IMR-90 (cell line): ENCODE measurements at regions not wholly inside any gene's neighbourhood (a gene's known extent, or its start where the extent isn't known, plus 50 kb on each side); places are given as distances from the start of the nearest gene placed in this dataset.
A peak's percentile ranks its signal among the peaks of the same experiment; 100 is the strongest.

ENCODE experiments used
- ATAC-seq: fragments of 200-7000 bp; cut with Tn5 transposase; 2 replicates; pipeline ENCODE4 v1.9.1; 2020; ENCODE audit warnings: low read depth, mild to moderate bottlenecking, moderate library complexity
- BruUV-seq: library from RNA; stranded (reverse); fragments of 400-500 nt; replicated peaks from 2 replicates; lab custom pipeline; 2021; lab: Mats Ljungman, UMichigan
- CTCF ChIA-PET: fragments of 300-600 bp; formaldehyde crosslinking; extraction: SDS; loops from one replicate; lab custom pipeline; 2021; ENCODE audit warnings: antibody characterized with exemption; lab: Yijun Ruan, JAX
- POLR2A ChIA-PET: fragments of 300-600 bp; sonication (Branson Sonifier 250); formaldehyde crosslinking; loops from one replicate; lab custom pipeline; 2022; ENCODE audit warnings: antibody characterized with exemption; ENCODE audit not compliant: unreplicated experiment; lab: Charles Lee
- DNase-seq: peaks from one replicate; pipeline ENCODE4 v3.0.0; 2013
- H2AFZ ChIP-seq: replicated peaks from 2 replicates; pipeline ENCODE3; 2013; ENCODE audit warnings: low read length, mild to moderate bottlenecking; ENCODE audit not compliant: poor library complexity
- H2AK5ac ChIP-seq: 2 replicates; pipeline ENCODE4 v1.6.1; 2013; ENCODE audit warnings: low read depth, low read length, inconsistent platforms
- H2AK9ac ChIP-seq: replicated peaks from 2 replicates; pipeline ENCODE3; 2013; ENCODE audit warnings: mild to moderate bottlenecking, low read depth, low read length, moderate library complexity; ENCODE audit not compliant: poor library complexity
- H2BK120ac ChIP-seq: 2 replicates; pipeline ENCODE4 v1.6.1; 2013; ENCODE audit warnings: low read depth, low read length, inconsistent platforms
- H2BK15ac ChIP-seq: 3 replicates; pipeline ENCODE4 v1.6.1; 2013; ENCODE audit warnings: low read depth, low read length, inconsistent platforms
- H2BK20ac ChIP-seq: 2 replicates; pipeline ENCODE4 v1.6.1; 2013; ENCODE audit warnings: low read depth, mild to moderate bottlenecking, inconsistent platforms, low read length, moderate library complexity
- H2BK5ac ChIP-seq: 2 replicates; pipeline ENCODE4 v1.6.1; 2013; ENCODE audit warnings: mild to moderate bottlenecking, low read depth, low read length, inconsistent platforms; ENCODE audit not compliant: poor library complexity, severe bottlenecking
- H3K14ac ChIP-seq: replicated peaks from 2 replicates; pipeline ENCODE4 v1.6.1; 2013; ENCODE audit warnings: low read depth, low read length, inconsistent platforms
- H3K18ac ChIP-seq: 2 replicates; pipeline ENCODE4 v1.6.1; 2013; ENCODE audit warnings: low read depth, low read length, control low read depth
- H3K23ac ChIP-seq: 2 replicates; pipeline ENCODE4 v1.6.1; 2013; ENCODE audit warnings: low read depth, low read length, inconsistent platforms
- H3K27ac ChIP-seq: 2 replicates; pipeline ENCODE4 v1.5.1; 2013; ENCODE audit warnings: mild to moderate bottlenecking, control low read depth, low read length; ENCODE audit not compliant: insufficient read depth
- H3K27me3 ChIP-seq: 2 replicates; pipeline ENCODE4 v1.6.1; 2013; ENCODE audit warnings: low read length; ENCODE audit not compliant: control insufficient read depth, insufficient read depth
- H3K36me3 ChIP-seq: 2 replicates; pipeline ENCODE4 v1.6.1; 2013; ENCODE audit warnings: low read length, mixed read lengths; ENCODE audit not compliant: control insufficient read depth, insufficient read depth
- H3K4ac ChIP-seq: 2 replicates; pipeline ENCODE4 v1.6.1; 2013; ENCODE audit warnings: low read depth, low read length, inconsistent platforms
- H3K4me1 ChIP-seq: 2 replicates; pipeline ENCODE4 v1.6.1; 2013; ENCODE audit warnings: low read length, mixed read lengths; ENCODE audit not compliant: control insufficient read depth, insufficient read depth
- H3K4me2 ChIP-seq: 2 replicates; pipeline ENCODE4 v1.6.1; 2013; ENCODE audit warnings: low read depth, mild to moderate bottlenecking, control low read depth, low read length, moderate library complexity
- H3K4me3 ChIP-seq: 2 replicates; pipeline ENCODE4 v1.5.1; 2013; ENCODE audit warnings: low read depth, mild to moderate bottlenecking, control low read depth, low read length, moderate library complexity; ENCODE audit not compliant: insufficient read depth
- H3K56ac ChIP-seq: 2 replicates; pipeline ENCODE4 v1.6.1; 2013; ENCODE audit warnings: low read length, inconsistent platforms; ENCODE audit not compliant: insufficient read depth; ENCODE audit errors: extremely low read depth
- H3K79me1 ChIP-seq, 2 experiments: 2 replicates each; pipeline ENCODE4 v1.6.1; 2013; ENCODE audit warnings: low read length in 2 of 2, inconsistent platforms in 1 of 2, low read depth in 1 of 2
- H3K9ac ChIP-seq: 2 replicates; pipeline ENCODE4 v1.6.1; 2013; ENCODE audit warnings: low read depth, low read length, control low read depth
- H3K9me1 ChIP-seq: 2 replicates; pipeline ENCODE4 v1.6.1; 2013; ENCODE audit warnings: low read length, inconsistent platforms; ENCODE audit not compliant: insufficient read depth
- H3K9me3 ChIP-seq: 2 replicates; pipeline ENCODE4 v1.6.1; 2013; ENCODE audit warnings: low read length; ENCODE audit not compliant: control insufficient read depth, insufficient read depth
- H4K20me1 ChIP-seq: 2 replicates; pipeline ENCODE4 v1.6.1; 2013; ENCODE audit warnings: low read length, inconsistent platforms; ENCODE audit not compliant: insufficient read depth
- H4K5ac ChIP-seq: 2 replicates; pipeline ENCODE4 v1.6.1; 2013; ENCODE audit warnings: mild to moderate bottlenecking, low read depth, low read length, control low read depth
- H4K8ac ChIP-seq, 2 experiments: 2 replicates each; pipeline ENCODE4 v1.6.1; 2013; ENCODE audit warnings: low read depth in 2 of 2, low read length in 2 of 2, control low read depth in 1 of 2, inconsistent platforms in 1 of 2
- H4K91ac ChIP-seq: 2 replicates; pipeline ENCODE4 v1.6.1; 2013; ENCODE audit warnings: low read depth, low read length, inconsistent platforms; ENCODE audit not compliant: insufficient read depth
- BHLHE40 ChIP-seq: fragments of 150-350 bp; IDR thresholded peaks from 2 replicates; pipeline ENCODE4 v1.6.1; 2016; ENCODE audit warnings: mild to moderate bottlenecking, low read depth, low read length
- CEBPB ChIP-seq: IDR thresholded peaks from 2 replicates; pipeline ENCODE4 v1.6.1; 2012; ENCODE audit warnings: low read depth, low read length, improper control_type of control experiment
- CHD1 ChIP-seq: IDR thresholded peaks from 2 replicates; pipeline ENCODE4 v1.6.1; 2012; ENCODE audit warnings: low read depth, low read length, improper control_type of control experiment
- CTCF ChIP-seq: conservative IDR thresholded peaks from 2 replicates; pipeline ENCODE4 v1.5.1; 2012; ENCODE audit warnings: mild to moderate bottlenecking, low read depth, low read length, improper control_type of control experiment
- ELK1 ChIP-seq: fragments of 150-350 bp; IDR thresholded peaks from 2 replicates; pipeline ENCODE4 v1.6.1; 2016; ENCODE audit warnings: low read depth, mild to moderate bottlenecking, low read length, moderate library complexity, borderline replicate concordance
- FOS ChIP-seq: fragments of 150-350 bp; IDR thresholded peaks from 2 replicates; pipeline ENCODE4 v1.6.1; 2016; ENCODE audit warnings: low read depth, low read length
- MAFK ChIP-seq: IDR thresholded peaks from 2 replicates; pipeline ENCODE4 v1.6.1; 2012; ENCODE audit warnings: low read depth, low read length, improper control_type of control experiment
- MAZ ChIP-seq: IDR thresholded peaks from 2 replicates; pipeline ENCODE4 v1.6.1; 2012; ENCODE audit warnings: low read depth, mild to moderate bottlenecking, low read length, improper control_type of control experiment, moderate library complexity, borderline replicate concordance
- MXI1 ChIP-seq: IDR thresholded peaks from 2 replicates; pipeline ENCODE4 v1.6.1; 2012; ENCODE audit warnings: low read depth, mild to moderate bottlenecking, low read length, moderate library complexity, borderline replicate concordance
- NFE2L2 ChIP-seq: fragments of 150-350 bp; IDR thresholded peaks from 2 replicates; pipeline ENCODE4 v1.6.1; 2016; ENCODE audit warnings: low read depth, mild to moderate bottlenecking, low read length
- POLR2A ChIP-seq: IDR thresholded peaks from 2 replicates; pipeline ENCODE4 v1.6.1; 2012; ENCODE audit warnings: mild to moderate bottlenecking, low read depth, low read length
- RAD21 ChIP-seq: IDR thresholded peaks from 2 replicates; pipeline ENCODE4 v1.6.1; 2012; ENCODE audit warnings: low read length, improper control_type of control experiment
- RCOR1 ChIP-seq: IDR thresholded peaks from 2 replicates; pipeline ENCODE4 v1.6.1; 2012; ENCODE audit warnings: mild to moderate bottlenecking, low read length, improper control_type of control experiment; ENCODE audit not compliant: insufficient replicate concordance
- RFX5 ChIP-seq: IDR thresholded peaks from 2 replicates; pipeline ENCODE4 v1.8.0; 2012; ENCODE audit warnings: low read depth, mild to moderate bottlenecking, low read length, moderate library complexity
- SMC3 ChIP-seq: fragments of 150-350 bp; IDR thresholded peaks from 2 replicates; pipeline ENCODE4 v1.6.1; 2016; ENCODE audit warnings: low read depth, mild to moderate bottlenecking, antibody characterized with exemption, low read length, moderate library complexity
- USF2 ChIP-seq: fragments of 150-350 bp; IDR thresholded peaks from 2 replicates; pipeline ENCODE4 v1.6.1; 2017; ENCODE audit warnings: mild to moderate bottlenecking, antibody characterized with exemption, low read length, low read depth
- WGBS, 2 experiments: methylation state at CpG; one replicate each; pipeline versions ENCODE4 v1.1.5 to v1.1.7; 2013; ENCODE audit warnings: missing lambda C conversion rate in 2 of 2; ENCODE audit not compliant: insufficient read length in 1 of 2; ENCODE audit errors: extremely low coverage in 2 of 2; 5-methylcytosine and 5-hydroxymethylcytosine counted together
- dilution Hi-C: fragments of 300-500 bp; cut with HindIII; formaldehyde crosslinking; loops from one replicate; pipeline ENCODE4 v1.14.3; 2018; ENCODE audit warnings: low sequenced_read_pairs; ENCODE audit not compliant: unreplicated experiment
- in situ Hi-C: fragments of 300-500 bp; cut with MboI; formaldehyde crosslinking; loops from 3 replicates; pipeline ENCODE4 v1.14.3; 2019; ENCODE audit warnings: low sequenced_read_pairs, inconsistent platforms, mixed read lengths
- intact Hi-C: fragments of 100-400 bp; cut with micrococcal nuclease; formaldehyde crosslinking; loops from 2 replicates; pipeline ENCODE4 v1.10.0; 2022

GRCh38 chr1:99180343-99180808, 83.9 kb upstream of the PLPPR4 start:
- H2AFZ ChIP-seq: no peak overlapping the region
- no peaks in the 10 kb centered on the region for H4K20me1 ChIP-seq
- no peak for TF ChIP-seq ELK1
- TF ChIP-seq POLR2A: no peak
- no peak for TF ChIP-seq NFE2L2
- TF ChIP-seq CHD1: no peak
- peak; percentile 94 for TF ChIP-seq SMC3
- 0 out of 2 replicates have a peak, but pooled peaks have one; percentile 19 for TF ChIP-seq MAFK
- TF ChIP-seq MXI1: no peak
- no peak for TF ChIP-seq USF2
- TF ChIP-seq CEBPB: no peak
- no peak for TF ChIP-seq MAZ
- no peak for TF ChIP-seq RCOR1
- no peak for TF ChIP-seq RFX5
- no peak for TF ChIP-seq BHLHE40
- TF ChIP-seq RAD21: peak; percentile 88
- no peak for TF ChIP-seq FOS
- TF ChIP-seq CTCF: peak; percentile 90
- H3K4ac ChIP-seq: no peak overlapping the region
- in situ Hi-C loops: loop anchor here (10.0 kb wide), 1 partner anchor 294 kb away; no protein-coding TSS in a partner anchor
- no peak overlapping the region for H2BK120ac ChIP-seq
- H2AK5ac ChIP-seq: no peak overlapping the region
- dilution Hi-C loops: no loop called here
- CTCF ChIA-PET: interaction anchor here (0.5 to 1.3 kb wide), 10 partner anchors 17 to 561 kb away, joined by 3 to 10 read pairs (median 3); no protein-coding TSS in a partner anchor
- no peak overlapping the region for H3K4me2 ChIP-seq
- H4K5ac ChIP-seq: 0 out of 2 replicates have a peak overlapping the region, but pooled peaks have one; percentile 38
- DNase-seq (peak; percentile 74), ATAC-seq (peak; percentile 91)
- no peak overlapping the region; a peak in 1 of 4 replicates for H4K8ac ChIP-seq
- H2BK15ac ChIP-seq: no peak overlapping the region
- H4K91ac ChIP-seq: no peak overlapping the region
- no peaks in the 10 kb centered on the region for H3K4me1 ChIP-seq
- no peak overlapping the region for H3K23ac ChIP-seq
- H3K27ac ChIP-seq: no peak overlapping the region
- H3K4me3 ChIP-seq: no peak overlapping the region
- H3K27me3 ChIP-seq: no peaks in the 10 kb centered on the region
- no peak overlapping the region for H2BK5ac ChIP-seq
- no peak overlapping the region for H2BK20ac ChIP-seq
- WGBS, 2 experiments: no CpG with 5 or more reads among the region's 3 CpGs
- BruUV-seq: no TSS peak
- H3K79me1 ChIP-seq: no peaks in the 10 kb centered on the region
- no peak overlapping the region for H3K56ac ChIP-seq
- intact Hi-C loops: loop anchor here (1.0 to 2.0 kb wide), 5 partner anchors 301 to 557 kb away; no protein-coding TSS in a partner anchor
- H3K9me1 ChIP-seq: no peaks in the 10 kb centered on the region
- no peaks in the 10 kb centered on the region for H3K9me3 ChIP-seq
- H3K9ac ChIP-seq: no peak overlapping the region
- H3K14ac ChIP-seq: no peak overlapping the region
- no peak overlapping the region for H2AK9ac ChIP-seq
- H3K36me3 ChIP-seq: no peaks in the 10 kb centered on the region
- POLR2A ChIA-PET: no interaction called here
- no peak overlapping the region for H3K18ac ChIP-seq
